ENCODE measurements at regions not wholly inside any gene's neighbourhood (a gene's known extent, or its start where the extent isn't known, plus 50 kb on each side); places are given as distances from the start of the nearest gene placed in this dataset.

GRCh38 chr9:104374711-104375110 lies 129.4 kb upstream of the OR13F1 start:
- TF ChIP-seq POLR2A (IDR thresholded peaks at IDR 0.05), result no peak
- no peak for TF ChIP-seq CTCF (IDR thresholded peaks at IDR 0.05)
